A549 (cell line): ENCODE measurements at regions not wholly inside any gene's neighbourhood (a gene's known extent, or its start where the extent isn't known, plus 50 kb on each side); places are given as distances from the start of the nearest gene placed in this dataset.

ENCODE experiments used
- ATAC-seq, 2 experiments: fragments of 200-7000 bp in 1 of 2; fragments of >200 bp in 1 of 2; cut with Nextera tagmentation in 1 of 2; cut with Tn5 transposase in 1 of 2; 3 replicates each; pipeline versions ENCODE4 v1.8.0 to v1.9.1; 2018 to 2020; ENCODE audit warnings: mild to moderate bottlenecking in 1 of 2, moderate library complexity in 1 of 2
- CTCF ChIA-PET: fragments of 300-600 bp; sonication (Branson Sonifier 250); formaldehyde crosslinking; extraction: SDS; loops from one replicate; lab custom pipeline; 2021; ENCODE audit warnings: antibody characterized with exemption, inconsistent platforms; lab: Yijun Ruan, JAX
- POLR2A ChIA-PET: fragments of 350-600 bp; formaldehyde crosslinking; extraction: SDS; loops from one replicate; lab custom pipeline; 2021; ENCODE audit warnings: antibody characterized with exemption, inconsistent platforms; lab: Yijun Ruan, JAX
- DNase-seq, 2 experiments: peaks; one replicate each; pipeline versions ENCODE4 v3.0.0 to v3.0.0-alpha.2; 2011 to 2016; ENCODE audit warnings: low read depth in 1 of 2, low spot score in 1 of 2
- FAIRE-seq: peaks from 2 replicates; lab custom pipeline; 2011; peaks lifted over from hg19 to GRCh38; lab: Jason Lieb, UNC
- H3K27ac ChIP-seq, 2 experiments: fragments of >200 bp; sonication (Bioruptor Twin); formaldehyde crosslinking; 3 replicates each; pipeline ENCODE4 v1.5.1; 2016 to 2017
- H3K4me1 ChIP-seq: fragments of >200 bp; sonication (Bioruptor Twin); formaldehyde crosslinking; 3 replicates; pipeline ENCODE4 v1.6.1; 2016
- H3K4me2 ChIP-seq: fragments of >200 bp; sonication (Bioruptor Twin); formaldehyde crosslinking; 3 replicates; pipeline ENCODE4 v1.6.1; 2016
- H3K4me3 ChIP-seq: fragments of >200 bp; sonication (Bioruptor Twin); formaldehyde crosslinking; 3 replicates; pipeline ENCODE4 v1.5.1; 2016
- H3K9me3 ChIP-seq: fragments of >200 bp; sonication (Bioruptor Twin); formaldehyde crosslinking; 3 replicates; pipeline ENCODE4 v1.6.1; 2016
- ATOH8 ChIP-seq: fragments of 250-450 bp; sonication (Bioruptor Pico); IDR thresholded peaks from 2 replicates; pipeline ENCODE4 v1.5.0; 2020; ENCODE audit warnings: low read depth, mild to moderate bottlenecking, moderate library complexity
- BCL3 ChIP-seq: fragments of >200 bp; sonication (Bioruptor Twin); formaldehyde crosslinking; IDR thresholded peaks from 3 replicates; pipeline ENCODE4 v1.6.1; 2016
- CBX2 ChIP-seq: fragments of 200-600 bp; sonication (generic); IDR thresholded peaks from 2 replicates; pipeline ENCODE4 v1.6.1; 2016; ENCODE audit warnings: low read depth, mild to moderate bottlenecking, borderline replicate concordance
- CBX8 ChIP-seq: fragments of 200-600 bp; sonication (generic); IDR thresholded peaks from 2 replicates; pipeline ENCODE4 v1.6.1; 2016
- CEBPB ChIP-seq, 2 experiments: fragments of >200 bp in 1 of 2; sonication (Bioruptor Twin) in 1 of 2; formaldehyde crosslinking in 1 of 2; IDR thresholded peaks; 2 replicates each; pipeline ENCODE4 v1.6.1; 2012 to 2016
- E2F6 ChIP-seq: IDR thresholded peaks from 2 replicates; pipeline ENCODE4 v1.6.1; 2012; ENCODE audit warnings: low read depth, borderline replicate concordance
- EHMT2 ChIP-seq: fragments of 200-600 bp; sonication (generic); IDR thresholded peaks from 2 replicates; pipeline ENCODE4 v1.6.1; 2016; ENCODE audit warnings: antibody characterized with exemption, low read depth, mild to moderate bottlenecking, moderate library complexity
- ELK1 ChIP-seq: fragments of 150-350 bp; IDR thresholded peaks from 2 replicates; pipeline ENCODE4 v1.6.1; 2014; ENCODE audit warnings: low read depth, mild to moderate bottlenecking, low read length
- ESRRA ChIP-seq: fragments of 150-350 bp; IDR thresholded peaks from 2 replicates; pipeline ENCODE4 v1.6.1; 2014; ENCODE audit warnings: mild to moderate bottlenecking, low read length, borderline replicate concordance
- FOSB ChIP-seq: fragments of 250-450 bp; sonication (Bioruptor Pico); IDR thresholded peaks from 2 replicates; pipeline ENCODE4 v1.5.0; 2020; ENCODE audit warnings: mild to moderate bottlenecking, moderate library complexity
- FOXS1 ChIP-seq: fragments of 250-450 bp; sonication (Bioruptor Pico); IDR thresholded peaks from 2 replicates; pipeline ENCODE4 v1.5.0; 2020; ENCODE audit warnings: mild to moderate bottlenecking, moderate library complexity
- HEYL ChIP-seq: fragments of 250-450 bp; sonication (Bioruptor Pico); IDR thresholded peaks from 2 replicates; pipeline ENCODE4 v1.8.0; 2021; ENCODE audit warnings: mild to moderate bottlenecking, moderate library complexity
- HOXB5 ChIP-seq: fragments of 250-450 bp; sonication (Bioruptor Pico); IDR thresholded peaks from 2 replicates; pipeline ENCODE4 v1.5.0; 2020; ENCODE audit warnings: mild to moderate bottlenecking, moderate library complexity
- MAFK ChIP-seq: fragments of 450-650 bp; IDR thresholded peaks from 2 replicates; pipeline ENCODE4 v1.6.1; 2014; ENCODE audit not compliant: partially characterized antibody
- MYC ChIP-seq: IDR thresholded peaks from 2 replicates; pipeline ENCODE4 v1.6.1; 2012; ENCODE audit warnings: mild to moderate bottlenecking, inconsistent platforms, low read length, improper control_type of control experiment, borderline replicate concordance
- NPAS2 ChIP-seq: fragments of 250-450 bp; sonication (Bioruptor Pico); IDR thresholded peaks from 2 replicates; pipeline ENCODE4 v1.8.0; 2022; ENCODE audit warnings: mild to moderate bottlenecking, moderate library complexity, borderline replicate concordance
- POLR2A ChIP-seq: IDR thresholded peaks from 2 replicates; pipeline ENCODE4 v1.6.1; 2012; ENCODE audit warnings: mild to moderate bottlenecking, low read length
- REST ChIP-seq: fragments of 200-600 bp; sonication (generic); IDR thresholded peaks from 2 replicates; pipeline ENCODE4 v1.6.1; 2016; ENCODE audit warnings: antibody characterized with exemption, mild to moderate bottlenecking, moderate library complexity
- RFX5 ChIP-seq: fragments of 450-650 bp; IDR thresholded peaks from 2 replicates; pipeline ENCODE4 v1.7.1; 2014; ENCODE audit warnings: antibody characterized with exemption, mild to moderate bottlenecking, moderate library complexity
- SMC3 ChIP-seq: fragments of >200 bp; sonication (Bioruptor Twin); formaldehyde crosslinking; IDR thresholded peaks from 3 replicates; pipeline ENCODE4 v1.6.1; 2018; ENCODE audit warnings: inconsistent platforms
- SREBF2 ChIP-seq: fragments of 450-650 bp; IDR thresholded peaks from 2 replicates; pipeline ENCODE4 v1.6.1; 2014; ENCODE audit warnings: mild to moderate bottlenecking, moderate library complexity
- ZFP36 ChIP-seq: fragments of 450-650 bp; IDR thresholded peaks from 2 replicates; pipeline ENCODE4 v1.6.1; 2014; ENCODE audit warnings: borderline replicate concordance; ENCODE audit not compliant: partially characterized antibody
- ZSCAN20 ChIP-seq: fragments of 250-450 bp; sonication (Bioruptor Pico); IDR thresholded peaks from 2 replicates; pipeline ENCODE4 v1.8.0; 2022; ENCODE audit warnings: mild to moderate bottlenecking, moderate library complexity
- WGBS: methylation state at CpG from one replicate; pipeline ENCODE4 v1.1.6; 2017; ENCODE audit errors: missing lambda C conversion rate; 5-methylcytosine and 5-hydroxymethylcytosine counted together
- TF ChIP-seq, protein P1 (sequence below): fragments of 250-450 bp; sonication (Bioruptor Pico); IDR thresholded peaks from 2 replicates; pipeline ENCODE4 v1.5.0; 2021; ENCODE audit warnings: mild to moderate bottlenecking, moderate library complexity, borderline replicate concordance

GRCh38 chr2:107001551-107001950, 115.6 kb upstream of the ST6GAL2 start:
- ChIA-PET CTCF (interaction anchor here (0.6 kb wide), 1 partner anchor 86 kb away, joined by 3 read pairs; no protein-coding TSS in a partner anchor), POLR2A (interaction anchor here (1.1 kb wide), 1 partner anchor 115 kb away, joined by 5 read pairs; no protein-coding TSS in a partner anchor)
- 62% methylated on average over 5 of the region's 5 CpGs for WGBS
- ATAC-seq, result no peak
- peaks cover 70% of the 10 kb centered on the region for H3K4me1 ChIP-seq
- peak overlapping the region; percentile 80 to 84 for H3K27ac ChIP-seq
- no peaks in the 10 kb centered on the region for H3K9me3 ChIP-seq
- DNase-seq, result no peak
- H3K4me3 ChIP-seq, result no peak overlapping the region
- 0 out of 2 replicates have a peak, but pooled peaks have one; percentile 19 for TF ChIP-seq ATOH8 (CRISPR knock-in tag)
- no peak for TF ChIP-seq FOSB (CRISPR knock-in tag)
- TF ChIP-seq POLR2A, result no peak
- no peak for FAIRE-seq
- H3K4me2 ChIP-seq, result peak overlapping the region; percentile 73

- 2% methylated on average over 4 of the region's 4 CpGs for WGBS
- H3K4me3 ChIP-seq, result no peak overlapping the region
- no peaks in the 10 kb centered on the region for H3K9me3 ChIP-seq
- peak overlapping the region; percentile 80 to 84 for H3K27ac ChIP-seq
- H3K4me2 ChIP-seq, result peak overlapping the region; percentile 73
- no peak for FAIRE-seq
- CTCF ChIA-PET, result interaction anchor here (0.6 kb wide), 1 partner anchor 85 kb away, joined by 3 read pairs; no protein-coding TSS in a partner anchor
- POLR2A ChIA-PET, result interaction anchor here (1.0 to 1.1 kb wide), 2 partner anchors 24 to 115 kb away, joined by 5 to 8 read pairs; no protein-coding TSS in a partner anchor
- peak; percentile 47 to 87 for DNase-seq
- H3K4me1 ChIP-seq, result peaks cover 70% of the 10 kb centered on the region
- peak; percentile 87 to 91 for ATAC-seq
- TF ChIP-seq CBX8, result no peak
- no peak for TF ChIP-seq ESRRA
- peak; percentile 73 for TF ChIP-seq MAFK
- TF ChIP-seq ATOH8 (CRISPR knock-in tag), result peak; percentile 71; the same call in 1 of the 2 replicates
- TF ChIP-seq POLR2A, result no peak
- TF ChIP-seq ZFP36, result no peak
- TF ChIP-seq SREBF2, result no peak
- 0 out of 3 replicates have a peak, but pooled peaks have one; percentile 29 for TF ChIP-seq SMC3
- no peak for TF ChIP-seq ZSCAN20 (CRISPR knock-in tag)
- no peak for TF ChIP-seq NPAS2 (CRISPR knock-in tag)
- TF ChIP-seq ELK1, result no peak
- TF ChIP-seq FOXS1 (CRISPR knock-in tag), result peak; percentile 51; the same call in 1 of the 2 replicates
- no peak for TF ChIP-seq EHMT2
- no peak; a peak in 2 of 4 replicates for TF ChIP-seq CEBPB (IDR thresholded peaks at IDR 0.05)
- TF ChIP-seq, protein P1, sequence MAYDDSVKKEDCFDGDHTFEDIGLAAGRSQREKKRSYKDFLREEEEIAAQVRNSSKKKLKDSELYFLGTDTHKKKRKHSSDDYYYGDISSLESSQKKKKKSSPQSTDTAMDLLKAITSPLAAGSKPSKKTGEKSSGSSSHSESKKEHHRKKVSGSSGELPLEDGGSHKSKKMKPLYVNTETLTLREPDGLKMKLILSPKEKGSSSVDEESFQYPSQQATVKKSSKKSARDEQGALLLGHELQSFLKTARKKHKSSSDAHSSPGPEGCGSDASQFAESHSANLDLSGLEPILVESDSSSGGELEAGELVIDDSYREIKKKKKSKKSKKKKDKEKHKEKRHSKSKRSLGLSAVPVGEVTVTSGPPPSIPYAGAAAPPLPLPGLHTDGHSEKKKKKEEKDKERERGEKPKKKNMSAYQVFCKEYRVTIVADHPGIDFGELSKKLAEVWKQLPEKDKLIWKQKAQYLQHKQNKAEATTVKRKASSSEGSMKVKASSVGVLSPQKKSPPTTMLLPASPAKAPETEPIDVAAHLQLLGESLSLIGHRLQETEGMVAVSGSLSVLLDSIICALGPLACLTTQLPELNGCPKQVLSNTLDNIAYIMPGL, result no peak
- no peak for TF ChIP-seq E2F6
- TF ChIP-seq HOXB5, result no peak
- TF ChIP-seq MYC, result peak; percentile 39; the same call in 1 of the 2 replicates
- no peak for TF ChIP-seq HEYL (CRISPR knock-in tag)
- 0 out of 3 replicates have a peak, but pooled peaks have one; percentile 43 for TF ChIP-seq BCL3
- TF ChIP-seq REST, result no peak
- no peak for TF ChIP-seq CBX2
- no peak for TF ChIP-seq RFX5
Measured at GRCh38 chr2:107001964-107002696, 116.2 kb upstream of the ST6GAL2 start.
